ENCODE measurements at regions not wholly inside any gene's neighbourhood (a gene's known extent, or its start where the extent isn't known, plus 50 kb on each side); places are given as distances from the start of the nearest gene placed in this dataset. TPM values are rescaled to one million over a fixed set of nuclear protein-coding genes. Genes with fewer than 3 reads are reported as not detected.

GRCh38 chr6:132004668-132005067, 53.5 kb upstream of the CCN2 start:
- TF ChIP-seq, protein P1, sequence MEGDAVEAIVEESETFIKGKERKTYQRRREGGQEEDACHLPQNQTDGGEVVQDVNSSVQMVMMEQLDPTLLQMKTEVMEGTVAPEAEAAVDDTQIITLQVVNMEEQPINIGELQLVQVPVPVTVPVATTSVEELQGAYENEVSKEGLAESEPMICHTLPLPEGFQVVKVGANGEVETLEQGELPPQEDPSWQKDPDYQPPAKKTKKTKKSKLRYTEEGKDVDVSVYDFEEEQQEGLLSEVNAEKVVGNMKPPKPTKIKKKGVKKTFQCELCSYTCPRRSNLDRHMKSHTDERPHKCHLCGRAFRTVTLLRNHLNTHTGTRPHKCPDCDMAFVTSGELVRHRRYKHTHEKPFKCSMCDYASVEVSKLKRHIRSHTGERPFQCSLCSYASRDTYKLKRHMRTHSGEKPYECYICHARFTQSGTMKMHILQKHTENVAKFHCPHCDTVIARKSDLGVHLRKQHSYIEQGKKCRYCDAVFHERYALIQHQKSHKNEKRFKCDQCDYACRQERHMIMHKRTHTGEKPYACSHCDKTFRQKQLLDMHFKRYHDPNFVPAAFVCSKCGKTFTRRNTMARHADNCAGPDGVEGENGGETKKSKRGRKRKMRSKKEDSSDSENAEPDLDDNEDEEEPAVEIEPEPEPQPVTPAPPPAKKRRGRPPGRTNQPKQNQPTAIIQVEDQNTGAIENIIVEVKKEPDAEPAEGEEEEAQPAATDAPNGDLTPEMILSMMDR (IDR thresholded peaks at IDR 0.05), result no peak
- H3K9me3 ChIP-seq, result no peaks in the 10 kb centered on the region
- no peaks in the 10 kb centered on the region for H3K36me3 ChIP-seq
- H3K4me1 ChIP-seq, result peaks cover 3% of the 10 kb centered on the region
- intact Hi-C loops (cut with DNase I), result no loop called here
- DNase-seq, result no peak
- no peaks in the 10 kb centered on the region for H3K27me3 ChIP-seq
- H3K27ac ChIP-seq, result no peak overlapping the region
- no peak overlapping the region for H3K4me3 ChIP-seq
- ATAC-seq, result no peak

DNA sequence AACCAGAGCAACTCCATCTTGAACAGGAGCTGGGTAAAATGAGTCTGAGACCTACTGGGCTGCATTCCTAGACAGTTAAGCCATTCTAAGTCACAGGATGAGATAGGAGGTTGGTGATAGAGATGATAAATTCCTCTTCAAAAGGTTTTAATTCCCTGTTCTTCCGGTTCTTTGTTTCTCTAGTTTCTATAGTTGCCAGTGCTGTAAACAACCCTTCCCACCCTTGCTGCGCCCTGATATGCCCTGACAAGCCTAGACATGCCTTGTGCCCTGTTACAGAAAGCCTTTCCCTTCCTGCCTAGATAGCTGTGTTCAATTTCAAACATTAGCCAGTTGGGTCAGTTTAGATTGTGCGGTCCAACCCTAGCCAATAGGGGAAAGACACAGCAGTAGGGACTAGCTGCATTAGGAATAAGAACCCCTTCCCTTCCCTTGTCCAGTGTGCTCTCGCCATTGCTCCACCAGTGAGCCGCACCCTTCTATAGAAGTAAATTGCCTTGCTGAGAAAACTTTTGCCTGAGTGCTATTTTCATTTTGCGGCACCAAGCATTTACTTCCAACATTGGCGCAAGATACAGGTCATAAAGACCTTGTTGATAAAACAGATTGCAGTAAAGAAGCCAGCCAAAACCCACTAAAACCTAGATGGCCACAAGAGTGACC, 52.5 kb upstream of the CCN2 start:
- intact Hi-C loops (cut with DNase I), result no loop called here

More for the DNA sequence above, 52.5 kb upstream of the CCN2 start:
- H3K27me3 ChIP-seq, result no peaks in the 10 kb centered on the region
- TF ChIP-seq, protein P1 (IDR thresholded peaks at IDR 0.05), result no peak
- no peak overlapping the region for H3K4me3 ChIP-seq
- H3K27ac ChIP-seq, result no peak overlapping the region
- H3K4me1 ChIP-seq, result peaks cover 7% of the 10 kb centered on the region
- no peaks in the 10 kb centered on the region for H3K36me3 ChIP-seq
- H3K9me3 ChIP-seq, result no peaks in the 10 kb centered on the region
- DNase-seq (no peak), ATAC-seq (no peak)

Small RNA genes in the stretch of these regions (microRNA-seq; reads per million reads assigned to microRNA genes)
- gene MIR548AJ1 (ENCODE audit: borderline microRNAs expressed), result not detected
